Mesothelial cell of epicardium (in vitro differentiated cells): ENCODE measurements at regions not wholly inside any gene's neighbourhood (a gene's known extent, or its start where the extent isn't known, plus 50 kb on each side); places are given as distances from the start of the nearest gene placed in this dataset.
A peak's percentile ranks its signal among the peaks of the same experiment; 100 is the strongest.

Experiments used
- DNase-seq, 2 experiments: peaks; one replicate each; pipeline ENCODE4 v3.0.0; 2021; ENCODE audit warnings: low spot score in 2 of 2; ENCODE audit not compliant: unreplicated experiment in 2 of 2
- H3K27ac Mint-ChIP-seq: 2 replicates; pipeline ENCODE4 v1.8.0; 2021; ENCODE audit warnings: mixed read lengths
- H3K27me3 Mint-ChIP-seq: 2 replicates; pipeline ENCODE4 v1.8.0; 2021; ENCODE audit warnings: low read depth, mixed read lengths
- H3K36me3 Mint-ChIP-seq: 2 replicates; pipeline ENCODE4 v1.8.0; 2021; ENCODE audit warnings: mixed read lengths
- H3K4me1 Mint-ChIP-seq: 2 replicates; pipeline ENCODE4 v1.8.0; 2021; ENCODE audit warnings: mixed read lengths
- H3K4me3 Mint-ChIP-seq: 2 replicates; pipeline ENCODE4 v1.8.0; 2021; ENCODE audit warnings: mild to moderate bottlenecking, moderate library complexity, mixed read lengths
- H3K9me3 Mint-ChIP-seq: 2 replicates; pipeline ENCODE4 v1.8.0; 2021; ENCODE audit warnings: mixed read lengths
- TF ChIP-seq, protein P1 (sequence below): fragments of 200-600 bp; sonication (generic); IDR thresholded peaks from one replicate; pipeline ENCODE4 v1.5.0; 2021; ENCODE audit warnings: antibody characterized with exemption; ENCODE audit not compliant: unreplicated experiment

DNA sequence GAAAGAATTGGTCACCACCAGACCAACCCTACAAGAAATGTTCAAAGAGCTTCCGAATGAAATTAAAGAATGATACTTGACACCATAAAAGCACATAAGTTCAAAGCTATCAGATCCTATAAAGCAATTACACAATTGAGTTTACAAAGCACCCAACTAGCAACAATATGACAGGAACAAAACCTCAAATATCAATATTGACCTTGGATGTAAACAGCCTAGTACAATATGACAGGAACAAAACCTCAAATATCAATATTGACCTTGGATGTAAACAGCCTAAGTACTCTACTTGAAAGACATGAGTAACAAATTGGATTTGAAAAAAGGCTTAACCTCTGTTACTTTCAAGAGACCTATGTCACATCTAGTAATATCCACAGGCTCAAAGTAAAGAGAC, 1201.4 kb downstream of the XPNPEP1 start:
- Mint-ChIP-seq H3K27ac (no peak overlapping the region), H3K4me3 (no peak overlapping the region), H3K36me3 (peaks cover 3% of the 10 kb centered on the region), H3K9me3 (peaks cover 51% of the 10 kb centered on the region), H3K27me3 (no peaks in the 10 kb centered on the region), H3K4me1 (no peaks in the 10 kb centered on the region)
- no peak for DNase-seq
- TF ChIP-seq, protein P1, sequence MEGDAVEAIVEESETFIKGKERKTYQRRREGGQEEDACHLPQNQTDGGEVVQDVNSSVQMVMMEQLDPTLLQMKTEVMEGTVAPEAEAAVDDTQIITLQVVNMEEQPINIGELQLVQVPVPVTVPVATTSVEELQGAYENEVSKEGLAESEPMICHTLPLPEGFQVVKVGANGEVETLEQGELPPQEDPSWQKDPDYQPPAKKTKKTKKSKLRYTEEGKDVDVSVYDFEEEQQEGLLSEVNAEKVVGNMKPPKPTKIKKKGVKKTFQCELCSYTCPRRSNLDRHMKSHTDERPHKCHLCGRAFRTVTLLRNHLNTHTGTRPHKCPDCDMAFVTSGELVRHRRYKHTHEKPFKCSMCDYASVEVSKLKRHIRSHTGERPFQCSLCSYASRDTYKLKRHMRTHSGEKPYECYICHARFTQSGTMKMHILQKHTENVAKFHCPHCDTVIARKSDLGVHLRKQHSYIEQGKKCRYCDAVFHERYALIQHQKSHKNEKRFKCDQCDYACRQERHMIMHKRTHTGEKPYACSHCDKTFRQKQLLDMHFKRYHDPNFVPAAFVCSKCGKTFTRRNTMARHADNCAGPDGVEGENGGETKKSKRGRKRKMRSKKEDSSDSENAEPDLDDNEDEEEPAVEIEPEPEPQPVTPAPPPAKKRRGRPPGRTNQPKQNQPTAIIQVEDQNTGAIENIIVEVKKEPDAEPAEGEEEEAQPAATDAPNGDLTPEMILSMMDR, result no peak

DNA sequence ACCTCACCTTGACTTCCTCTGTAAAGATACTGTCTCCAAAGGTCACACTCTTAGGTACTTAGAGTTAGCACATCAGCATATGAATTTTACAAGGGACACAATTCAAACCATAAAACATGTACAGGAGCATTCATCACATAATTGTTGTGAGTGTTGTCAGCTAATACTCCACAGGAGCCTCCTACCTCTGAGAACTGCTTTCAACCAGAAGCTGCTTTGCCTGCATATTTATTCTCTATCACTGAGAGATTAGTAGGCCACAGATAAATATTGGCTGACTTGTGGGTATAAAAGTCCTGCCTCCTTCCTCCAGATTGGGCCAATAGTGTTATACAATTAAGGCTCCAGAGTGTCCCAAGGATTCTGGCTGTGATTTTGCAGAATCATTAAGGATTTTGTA, 1207.0 kb downstream of the XPNPEP1 start:
- no peak for DNase-seq
- H3K9me3 Mint-ChIP-seq, result peaks cover 28% of the 10 kb centered on the region
- no peaks in the 10 kb centered on the region for H3K27me3 Mint-ChIP-seq
- no peak overlapping the region for H3K4me3 Mint-ChIP-seq
- peaks cover 8% of the 10 kb centered on the region for H3K36me3 Mint-ChIP-seq
- H3K4me1 Mint-ChIP-seq, result no peaks in the 10 kb centered on the region
- H3K27ac Mint-ChIP-seq, result no peak overlapping the region
- TF ChIP-seq, protein P1, result no peak

DNA sequence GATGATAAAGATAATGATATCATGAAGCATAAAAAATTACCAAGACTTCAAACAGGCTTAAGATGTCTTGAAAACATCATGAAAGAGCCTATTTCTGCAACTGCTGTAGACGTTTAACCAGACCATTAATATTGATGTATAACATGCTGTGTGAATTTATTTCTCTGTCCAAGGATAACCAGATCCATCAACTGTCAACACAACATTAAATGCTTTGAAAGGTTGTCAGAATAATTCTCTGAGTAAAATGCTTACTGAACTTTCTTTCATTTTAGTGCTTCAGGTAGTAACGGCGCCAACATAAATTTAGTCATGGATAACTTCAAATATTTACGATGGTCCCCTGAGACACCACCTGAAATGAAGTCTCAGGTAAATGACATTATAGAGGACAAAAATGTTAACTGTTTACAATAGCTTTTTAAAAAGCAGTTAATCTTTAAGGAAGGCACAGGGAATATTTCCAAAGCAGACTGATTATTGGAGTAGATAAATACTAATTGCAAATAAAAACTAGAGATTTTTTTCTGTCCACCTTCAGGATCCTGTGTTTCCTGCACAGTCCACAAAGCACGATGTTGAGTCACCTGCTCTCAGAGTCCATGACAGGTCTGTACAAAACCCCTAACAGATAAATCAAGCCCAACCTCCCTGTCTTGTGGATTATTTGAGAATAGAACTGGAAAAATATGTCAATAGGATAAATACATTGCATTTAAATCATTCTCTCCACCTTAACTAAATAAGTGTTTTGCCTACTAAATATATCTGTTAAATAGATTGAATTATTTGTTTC, 1213.2 kb downstream of the XPNPEP1 start:
- DNase-seq, result no peak
- Mint-ChIP-seq H3K36me3 (peaks cover 8% of the 10 kb centered on the region), H3K4me3 (no peak overlapping the region), H3K4me1 (peaks cover 21% of the 10 kb centered on the region), H3K27ac (no peak overlapping the region), H3K9me3 (peaks cover 17% of the 10 kb centered on the region), H3K27me3 (no peaks in the 10 kb centered on the region)
- TF ChIP-seq, protein P1, result no peak

DNA sequence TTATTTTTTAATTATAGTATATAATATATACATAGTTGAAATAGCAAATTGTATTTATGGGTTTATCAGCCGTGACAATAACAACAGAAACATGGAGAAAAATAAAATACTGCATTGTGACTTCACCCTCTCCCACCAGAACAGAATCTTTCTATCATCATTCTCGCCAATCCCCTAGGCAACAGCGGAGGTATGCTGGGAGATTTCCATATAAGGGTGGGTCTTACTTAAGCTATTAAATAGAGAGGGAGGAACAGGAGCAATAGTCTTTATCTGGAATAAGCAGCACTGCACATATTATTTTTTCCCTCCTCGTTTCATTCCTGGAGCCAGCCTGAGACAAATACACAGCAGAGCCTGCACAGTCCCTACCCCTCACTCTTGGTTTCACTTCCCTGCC, 1214.9 kb downstream of the XPNPEP1 start:
- Mint-ChIP-seq H3K27ac (peak overlapping the region; percentile 66), H3K9me3 (peaks cover 6% of the 10 kb centered on the region), H3K4me3 (no peak overlapping the region), H3K27me3 (no peaks in the 10 kb centered on the region), H3K36me3 (peaks cover 6% of the 10 kb centered on the region), H3K4me1 (peaks cover 21% of the 10 kb centered on the region)
- TF ChIP-seq, protein P1, result no peak
- no peak for DNase-seq

DNA sequence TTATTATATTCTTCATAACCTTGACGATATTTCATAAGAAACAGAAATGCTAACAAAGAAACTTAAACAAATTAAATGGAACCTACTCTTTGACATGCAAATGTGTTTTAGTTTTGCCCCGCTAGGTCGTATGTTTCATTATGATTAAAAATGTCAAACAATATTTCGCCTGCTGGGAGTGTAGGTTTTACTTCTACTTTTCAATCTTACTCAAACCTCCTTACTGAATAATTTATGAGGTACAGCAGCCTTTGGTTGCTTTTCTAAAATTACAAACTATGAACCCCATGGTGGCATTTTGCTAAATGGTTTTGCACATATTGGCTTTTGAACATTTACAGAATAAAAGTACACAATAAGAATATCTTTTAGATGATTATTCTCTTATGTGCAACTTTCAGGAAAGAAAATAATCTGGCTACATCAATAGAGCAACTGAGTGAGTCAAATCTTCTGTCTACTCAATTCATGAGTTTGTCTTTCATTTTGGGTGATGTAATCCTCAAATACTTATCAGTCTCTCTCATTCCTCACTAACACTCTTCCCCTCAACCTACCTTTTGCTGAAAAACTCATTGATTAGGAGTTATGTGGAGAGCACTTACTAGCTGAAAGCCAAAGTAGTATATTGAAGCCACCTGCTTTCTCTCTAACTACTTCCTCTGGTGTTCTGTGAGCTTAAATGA, 1226.4 kb downstream of the XPNPEP1 start:
- Mint-ChIP-seq H3K4me1 (no peaks in the 10 kb centered on the region), H3K9me3 (no peaks in the 10 kb centered on the region), H3K27ac (no peak overlapping the region), H3K36me3 (no peaks in the 10 kb centered on the region), H3K27me3 (no peaks in the 10 kb centered on the region), H3K4me3 (no peak overlapping the region)
- TF ChIP-seq, protein P1, result no peak
- no peak for DNase-seq
